SK-N-SH (cell line): ENCODE measurements at regions not wholly inside any gene's neighbourhood (a gene's known extent, or its start where the extent isn't known, plus 50 kb on each side); places are given as distances from the start of the nearest gene placed in this dataset.
A peak's percentile ranks its signal among the peaks of the same experiment; 100 is the strongest.

Experiments used
- CTCF ChIA-PET: fragments of 300-600, 350-600 bp; formaldehyde crosslinking; extraction: SDS; loops from one replicate; lab custom pipeline; 2021; lab: Yijun Ruan, JAX
- POLR2A ChIA-PET: fragments of 350-600 bp; sonication (Branson Sonifier 250); formaldehyde crosslinking; extraction: SDS; loops from one replicate; lab custom pipeline; 2020; ENCODE audit warnings: antibody characterized with exemption, inconsistent platforms; lab: Yijun Ruan, JAX
- DNase-seq: peaks from one replicate; pipeline ENCODE4 v3.0.0; 2012
- H2AFZ ChIP-seq: fragments of 200-600 bp; sonication (generic); 2 replicates; pipeline ENCODE4 v1.8.1; 2016; ENCODE audit warnings: antibody characterized with exemption, mild to moderate bottlenecking, low read depth
- H3F3A ChIP-seq: fragments of 200-600 bp; sonication (generic); replicated peaks from 2 replicates; pipeline ENCODE3; 2016; ENCODE audit warnings: antibody characterized with exemption, mild to moderate bottlenecking; ENCODE audit not compliant: insufficient read depth
- H3K27ac ChIP-seq, 2 experiments: fragments of 200-500 bp in 1 of 2; fragments of 200-600 bp in 1 of 2; sonication (Bioruptor generic) in 1 of 2; sonication (generic), shearing (Covaris generic) in 1 of 2; 2 replicates each; pipeline versions ENCODE4 v1.5.1 to v1.6.1; 2014 to 2016; ENCODE audit warnings: low read depth in 2 of 2, inconsistent platforms in 1 of 2, low read length in 1 of 2, mild to moderate bottlenecking in 1 of 2, mixed read lengths in 1 of 2
- H3K27me3 ChIP-seq: fragments of 200-600 bp; sonication (generic), shearing (Covaris generic); 2 replicates; pipeline ENCODE4 v1.6.1; 2016; ENCODE audit warnings: mixed run types; ENCODE audit not compliant: insufficient read depth
- H3K36me3 ChIP-seq, 2 experiments: fragments of 200-500 bp in 1 of 2; fragments of 200-600 bp in 1 of 2; sonication (Bioruptor generic) in 1 of 2; sonication (generic) in 1 of 2; replicated peaks in 1 of 2; 2 replicates each; pipeline versions ENCODE3 to v1.5.1; 2014 to 2016; ENCODE audit warnings: low read length in 1 of 2, mild to moderate bottlenecking in 1 of 2; ENCODE audit not compliant: insufficient read depth in 2 of 2, control insufficient read depth in 1 of 2
- H3K4me1 ChIP-seq, 2 experiments: fragments of 200-500 bp in 1 of 2; fragments of 200-600 bp in 1 of 2; sonication (Bioruptor generic) in 1 of 2; sonication (generic), shearing (Covaris generic) in 1 of 2; 2 replicates each; pipeline versions ENCODE4 v1.5.1 to v1.6.1; 2014 to 2016; ENCODE audit warnings: low read depth in 1 of 2, low read length in 1 of 2, mixed run types in 1 of 2; ENCODE audit not compliant: insufficient read depth in 2 of 2, control insufficient read depth in 1 of 2
- H3K4me2 ChIP-seq: fragments of 200-600 bp; sonication (generic), shearing (Covaris generic); 2 replicates; pipeline ENCODE4 v1.6.1; 2017; ENCODE audit warnings: mixed run types
- H3K4me3 ChIP-seq, 2 experiments: fragments of 200-500 bp in 1 of 2; fragments of 200-600 bp in 1 of 2; sonication (Bioruptor generic) in 1 of 2; sonication (generic), shearing (Covaris generic) in 1 of 2; 2 replicates each; pipeline versions ENCODE4 v1.5.1 to v1.8.1; 2014 to 2016; ENCODE audit warnings: low read depth in 2 of 2, inconsistent platforms in 1 of 2, low read length in 1 of 2, mild to moderate bottlenecking in 1 of 2, mixed read lengths in 1 of 2, moderate library complexity in 1 of 2
- H3K79me2 ChIP-seq: fragments of 200-600 bp; sonication (generic); 2 replicates; pipeline ENCODE4 v1.8.1; 2017; ENCODE audit warnings: mild to moderate bottlenecking; ENCODE audit not compliant: insufficient read depth
- H3K9ac ChIP-seq: fragments of 200-600 bp; sonication (generic); 2 replicates; pipeline ENCODE4 v1.6.1; 2017; ENCODE audit warnings: mixed run types
- H3K9me2 ChIP-seq: fragments of 200-600 bp; sonication (generic); 2 replicates; pipeline ENCODE4 v1.6.1; 2017; ENCODE audit warnings: mixed run types
- H3K9me3 ChIP-seq: fragments of 200-600 bp; sonication (generic); 2 replicates; pipeline ENCODE4 v1.6.1; 2017; ENCODE audit warnings: mixed run types, mild to moderate bottlenecking, moderate library complexity
- H4K20me1 ChIP-seq: fragments of 200-600 bp; sonication (generic); 2 replicates; pipeline ENCODE4 v1.6.1; 2017; ENCODE audit warnings: mild to moderate bottlenecking, mixed run types; ENCODE audit not compliant: insufficient read depth
- CHD2 ChIP-seq: fragments of 150-350 bp; IDR thresholded peaks from 2 replicates; pipeline ENCODE4 v1.6.1; 2018; ENCODE audit warnings: low read length; ENCODE audit not compliant: partially characterized antibody
- ELF1 ChIP-seq: IDR thresholded peaks from 2 replicates; pipeline ENCODE4 v1.4.0; 2012
- EP300 ChIP-seq, 2 experiments: IDR thresholded peaks; 2 replicates each; pipeline versions ENCODE4 v1.4.0 to v1.6.1; 2012; ENCODE audit warnings: borderline replicate concordance in 1 of 2, low read depth in 1 of 2, low read length in 1 of 2
- EZH2phosphoT487 ChIP-seq: fragments of 200-600 bp; sonication (generic); IDR thresholded peaks from 2 replicates; pipeline ENCODE4 v1.6.1; 2017; ENCODE audit warnings: low read depth, mixed run types, mild to moderate bottlenecking, antibody characterized with exemption, moderate library complexity, borderline replicate concordance
- FOSL2 ChIP-seq: IDR thresholded peaks from 2 replicates; pipeline ENCODE4 v1.4.0; 2012; ENCODE audit warnings: low read depth, mild to moderate bottlenecking, moderate library complexity, borderline replicate concordance
- FOXM1 ChIP-seq: IDR thresholded peaks from 2 replicates; pipeline ENCODE4 v1.4.0; 2012; ENCODE audit warnings: low read depth, mild to moderate bottlenecking
- GATA2 ChIP-seq: sonication (generic); formaldehyde crosslinking; IDR thresholded peaks from 2 replicates; pipeline ENCODE4 v1.5.0; 2020; ENCODE audit warnings: mild to moderate bottlenecking, missing genetic modification reagents
- IRF3 ChIP-seq: fragments of 150-350 bp; IDR thresholded peaks from 2 replicates; pipeline ENCODE4 v1.6.1; 2016; ENCODE audit warnings: mild to moderate bottlenecking, low read depth, low read length
- JUND ChIP-seq: IDR thresholded peaks from 2 replicates; pipeline ENCODE4 v1.4.0; 2012
- MAX ChIP-seq: IDR thresholded peaks from 2 replicates; pipeline ENCODE4 v1.4.0; 2012; ENCODE audit warnings: low read depth
- MEF2A ChIP-seq: IDR thresholded peaks from 2 replicates; pipeline ENCODE4 v1.4.0; 2012; ENCODE audit warnings: low read depth, borderline replicate concordance
- MXI1 ChIP-seq: IDR thresholded peaks from 2 replicates; pipeline ENCODE4 v1.6.1; 2012; ENCODE audit warnings: mild to moderate bottlenecking, low read depth, low read length, improper control_type of control experiment
- RAD21 ChIP-seq: IDR thresholded peaks from 2 replicates; pipeline ENCODE4 v1.6.1; 2012; ENCODE audit warnings: mild to moderate bottlenecking, low read length
- RCOR1 ChIP-seq: fragments of 150-350 bp; IDR thresholded peaks from 2 replicates; pipeline ENCODE4 v1.6.1; 2017; ENCODE audit warnings: antibody characterized with exemption, low read length
- REST ChIP-seq: IDR thresholded peaks from 2 replicates; pipeline ENCODE4 v1.6.1; 2012; ENCODE audit warnings: mild to moderate bottlenecking, low read depth, low read length, moderate library complexity
- RFX5 ChIP-seq: IDR thresholded peaks from 2 replicates; pipeline ENCODE4 v1.6.1; 2012; ENCODE audit warnings: mild to moderate bottlenecking, improper control_type of control experiment, low read length
- RXRA ChIP-seq: IDR thresholded peaks from 2 replicates; pipeline ENCODE4 v1.4.0; 2012; ENCODE audit warnings: low read depth, mild to moderate bottlenecking, borderline replicate concordance
- SIN3A ChIP-seq: IDR thresholded peaks from 2 replicates; pipeline ENCODE4 v1.6.1; 2012; ENCODE audit warnings: low read depth, mild to moderate bottlenecking, low read length, moderate library complexity, borderline replicate concordance
- SMC3 ChIP-seq: IDR thresholded peaks from 2 replicates; pipeline ENCODE4 v1.6.1; 2012; ENCODE audit warnings: low read depth, low read length, improper control_type of control experiment
- TAF1 ChIP-seq: IDR thresholded peaks from 2 replicates; pipeline ENCODE4 v1.6.1; 2012; ENCODE audit warnings: low read depth, mild to moderate bottlenecking, low read length, moderate library complexity, borderline replicate concordance
- TCF12 ChIP-seq: IDR thresholded peaks from 2 replicates; pipeline ENCODE4 v1.4.0; 2012
- TEAD4 ChIP-seq: IDR thresholded peaks from 2 replicates; pipeline ENCODE4 v1.4.0; 2012; ENCODE audit warnings: mild to moderate bottlenecking, borderline replicate concordance; ENCODE audit not compliant: insufficient read depth
- USF1 ChIP-seq: IDR thresholded peaks from 2 replicates; pipeline ENCODE4 v1.4.0; 2012; ENCODE audit warnings: low read depth, borderline replicate concordance
- YY1 ChIP-seq: IDR thresholded peaks from 2 replicates; pipeline ENCODE4 v1.4.0; 2012; ENCODE audit warnings: low read depth, mild to moderate bottlenecking
- ZBTB33 ChIP-seq: IDR thresholded peaks from 2 replicates; pipeline ENCODE4 v1.4.0; 2012; ENCODE audit warnings: low read depth, borderline replicate concordance
- WGBS: methylation state at CpG from one replicate; pipeline ENCODE4 v1.1.6; 2017; ENCODE audit warnings: low lambda C conversion rate; 5-methylcytosine and 5-hydroxymethylcytosine counted together

GRCh38 chr22:27045103-27045947 is 387.9 kb downstream of the MIAT start:
- POLR2A ChIA-PET, result no interaction called here
- CTCF ChIA-PET, result interaction anchor here (1.1 kb wide), 1 partner anchor 13 kb away, joined by 4 read pairs; no protein-coding TSS in a partner anchor
- H3K79me2 ChIP-seq, result no peaks in the 10 kb centered on the region
- no peak overlapping the region for H3K4me3 ChIP-seq
- H2AFZ ChIP-seq, result no peak overlapping the region
- no peaks in the 10 kb centered on the region for H3K9me3 ChIP-seq
- H3K4me1 ChIP-seq, result peaks cover 0 to 7% of the 10 kb centered on the region in 2 experiments; a peak in 2 of 4 replicates
- no peak overlapping the region for H3K9ac ChIP-seq
- H3K4me2 ChIP-seq, result no peak overlapping the region
- H3K27me3 ChIP-seq, result 0 out of 2 replicates have a peak, but pooled peaks cover 5% of the 10 kb centered on the region
- no peaks in the 10 kb centered on the region for H3K9me2 ChIP-seq
- 41% methylated on average over 7 of the region's 7 CpGs for WGBS
- no peaks in the 10 kb centered on the region for H4K20me1 ChIP-seq
- H3K36me3 ChIP-seq, result no peaks in the 10 kb centered on the region
- no peak for DNase-seq
- H3K27ac ChIP-seq, result no peak overlapping the region
- H3F3A ChIP-seq, result peaks cover 4% of the 10 kb centered on the region
- TF ChIP-seq SIN3A (no peak), GATA2 (CRISPR knock-in tag) (no peak), RAD21 (no peak), MXI1 (peak; percentile 49; the same call in 1 of the 2 replicates), IRF3 (no peak), RFX5 (no peak), USF1 (peak; percentile 68; the same call in 1 of the 2 replicates), TCF12 (0 out of 2 replicates have a peak, but pooled peaks have one; percentile 45), MAX (peak; percentile 63; the same call in 1 of the 2 replicates), EZH2phosphoT487 (no peak), CHD2 (no peak), TEAD4 (0 out of 2 replicates have a peak, but pooled peaks have one; percentile 20), REST (no peak), FOSL2 (peak; percentile 39; the same call in 1 of the 2 replicates), FOXM1 (no peak), YY1 (no peak), RXRA (no peak), MEF2A (no peak), SMC3 (no peak), TAF1 (no peak), JUND (peak; percentile 66), ZBTB33 (no peak), EP300 (IDR thresholded peaks at IDR 0.05; ENCODE audit: borderline replicate concordance in 1 of 2, low read depth in 1 of 2, low read length in 1 of 2) (peak in 1 of 2 experiments; percentile 45; a peak in 1 of 4 replicates), RCOR1 (no peak), ELF1 (no peak)
